ENCODE measurements at regions not wholly inside any gene's neighbourhood (a gene's known extent, or its start where the extent isn't known, plus 50 kb on each side); places are given as distances from the start of the nearest gene placed in this dataset.

DNA sequence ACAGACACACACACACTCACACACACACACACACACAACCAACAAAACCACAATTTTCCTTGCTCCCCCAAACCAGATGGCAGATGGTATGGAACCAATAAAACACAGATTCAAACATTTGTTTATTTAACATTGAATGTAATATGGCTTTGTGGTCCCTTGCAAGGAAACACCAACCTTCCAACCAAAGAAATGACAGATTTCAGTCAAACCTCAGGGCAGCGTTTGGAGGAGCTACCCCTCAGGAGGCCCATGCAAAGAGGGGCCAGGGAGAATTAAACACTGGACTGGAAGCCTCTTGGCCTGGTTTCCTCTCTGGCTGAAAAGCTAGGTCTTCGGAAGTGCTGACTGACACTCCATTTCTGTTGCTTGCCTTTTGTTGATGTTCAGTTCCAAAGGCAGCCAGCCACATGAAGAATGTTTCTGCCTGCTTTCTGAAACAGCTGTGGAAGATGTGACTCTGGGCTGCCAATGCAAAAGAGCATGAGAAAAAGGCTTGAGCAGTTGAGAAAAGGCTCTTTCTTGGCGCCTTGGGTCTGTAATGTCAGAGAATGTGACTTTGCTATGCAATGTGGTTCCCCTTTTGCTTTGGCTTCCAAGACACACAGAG, 296.1 kb downstream of the RPLP1 start:
- peaks cover 5% of the 10 kb centered on the region for H3K36me3 Mint-ChIP-seq
- no peak for DNase-seq (ENCODE audit: extremely low spot score, unreplicated experiment)
- H3K27me3 Mint-ChIP-seq: peaks cover 53% of the 10 kb centered on the region
- no peak for TF ChIP-seq CTCF (conservative IDR thresholded peaks at IDR 0.05)
- H3K4me1 Mint-ChIP-seq (ENCODE audit: unreplicated experiment): peaks cover 36% of the 10 kb centered on the region
- H3K9me3 Mint-ChIP-seq: no peaks in the 10 kb centered on the region
- H3K4me3 Mint-ChIP-seq: no peak overlapping the region
- H3K27ac Mint-ChIP-seq: no peak overlapping the region

- Mint-ChIP-seq H3K27me3 (peaks cover 52% of the 10 kb centered on the region), H3K36me3 (peaks cover 5% of the 10 kb centered on the region), H3K4me3 (no peak overlapping the region), H3K9me3 (no peaks in the 10 kb centered on the region), H3K27ac (no peak overlapping the region), H3K4me1 (ENCODE audit: unreplicated experiment) (peaks cover 31% of the 10 kb centered on the region)
- DNase-seq (ENCODE audit: extremely low spot score, unreplicated experiment): no peak
- TF ChIP-seq CTCF (conservative IDR thresholded peaks at IDR 0.05): no peak
Observed at GRCh38 chr15:69749274-69749673, 296.7 kb downstream of the RPLP1 start.

DNA sequence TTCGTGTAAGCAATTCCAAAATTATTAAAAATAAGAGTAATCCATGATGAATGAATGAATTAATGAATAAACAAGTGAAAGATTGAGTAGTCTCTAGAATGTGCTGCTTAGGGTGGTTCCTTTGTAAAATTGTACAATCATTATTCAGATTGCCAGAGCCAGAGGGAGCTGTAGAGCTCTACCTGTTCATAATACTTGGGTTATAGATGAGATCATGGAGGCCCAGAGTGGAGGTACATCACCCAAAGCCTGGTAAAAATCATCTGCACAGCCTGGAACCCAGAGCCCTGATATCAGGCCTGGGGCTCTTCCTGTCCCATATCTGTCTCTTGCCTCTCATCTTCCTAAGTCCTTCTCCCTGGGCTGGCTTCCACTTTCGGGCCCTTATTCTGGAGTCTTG, 297.2 kb downstream of the RPLP1 start:
- no peak for DNase-seq (ENCODE audit: extremely low spot score, unreplicated experiment)
- Mint-ChIP-seq H3K27me3 (peaks cover 55% of the 10 kb centered on the region), H3K4me3 (no peak overlapping the region), H3K4me1 (ENCODE audit: unreplicated experiment) (peaks cover 31% of the 10 kb centered on the region), H3K36me3 (peaks cover 10% of the 10 kb centered on the region), H3K27ac (no peak overlapping the region), H3K9me3 (no peaks in the 10 kb centered on the region)
- TF ChIP-seq CTCF (conservative IDR thresholded peaks at IDR 0.05): peak; percentile 23

GRCh38 chr15:69750253-69750652, 297.6 kb downstream of the RPLP1 start:
- peaks cover 35% of the 10 kb centered on the region for H3K4me1 Mint-ChIP-seq (ENCODE audit: unreplicated experiment)
- no peak for TF ChIP-seq CTCF (conservative IDR thresholded peaks at IDR 0.05)
- H3K27me3 Mint-ChIP-seq: peaks cover 59% of the 10 kb centered on the region

GRCh38 chr15:69751147-69751546, 298.5 kb downstream of the RPLP1 start:
- no peak for DNase-seq (ENCODE audit: extremely low spot score, unreplicated experiment)
- H3K36me3 Mint-ChIP-seq: peaks cover 10% of the 10 kb centered on the region
- peak overlapping the region; percentile 25 for H3K27ac Mint-ChIP-seq
- H3K27me3 Mint-ChIP-seq: peaks cover 61% of the 10 kb centered on the region
- peaks cover 43% of the 10 kb centered on the region for H3K4me1 Mint-ChIP-seq (ENCODE audit: unreplicated experiment)
- H3K9me3 Mint-ChIP-seq: no peaks in the 10 kb centered on the region
- H3K4me3 Mint-ChIP-seq: no peak overlapping the region
- no peak for TF ChIP-seq CTCF (conservative IDR thresholded peaks at IDR 0.05)

More at GRCh38 chr15:69750253-69750652, 297.6 kb downstream of the RPLP1 start:
- Mint-ChIP-seq H3K9me3 (no peaks in the 10 kb centered on the region), H3K36me3 (peaks cover 10% of the 10 kb centered on the region), H3K27ac (no peak overlapping the region), H3K4me3 (no peak overlapping the region)
- DNase-seq (ENCODE audit: extremely low spot score, unreplicated experiment): no peak

All from type B pancreatic cell (in vitro differentiated cells).